HEK293 (cell line): ENCODE measurements at regions not wholly inside any gene's neighbourhood (a gene's known extent, or its start where the extent isn't known, plus 50 kb on each side); places are given as distances from the start of the nearest gene placed in this dataset.

Experiments
- CTCF ChIA-PET: fragments of 350-600 bp; formaldehyde crosslinking; extraction: SDS; loops from one replicate; lab custom pipeline; 2021; ENCODE audit warnings: antibody characterized with exemption; lab: Yijun Ruan, JAX
- POLR2A ChIA-PET: fragments of 300-600 bp; formaldehyde crosslinking; extraction: SDS; loops from one replicate; lab custom pipeline; 2020; ENCODE audit warnings: antibody characterized with exemption, inconsistent platforms; lab: Yijun Ruan, JAX
- H3K27ac ChIP-seq: fragments of 200-500 bp; sonication (Bioruptor generic); 2 replicates; pipeline ENCODE4 v1.5.1; 2014; ENCODE audit warnings: low read depth, low read length, control low read depth, inconsistent platforms; ENCODE audit errors: extremely low read depth
- H3K36me3 ChIP-seq, 2 experiments: fragments of 200-500 bp in 1 of 2; sonication (Bioruptor generic) in 1 of 2; 1 replicate in 1 of 2; 2 replicates in 1 of 2; pipeline ENCODE4 v1.5.1; 2014 to 2017; ENCODE audit warnings: inconsistent platforms in 2 of 2, low read length in 2 of 2; ENCODE audit not compliant: control insufficient read depth in 2 of 2, insufficient read depth in 1 of 2
- H3K4me1 ChIP-seq: fragments of 200-500 bp; sonication (Bioruptor generic); 2 replicates; pipeline ENCODE4 v1.5.1; 2014; ENCODE audit warnings: mild to moderate bottlenecking, low read length, inconsistent platforms; ENCODE audit not compliant: control insufficient read depth, insufficient read depth
- H3K4me3 ChIP-seq: 2 replicates; pipeline ENCODE4 v1.5.1; 2011; ENCODE audit warnings: low read depth, mild to moderate bottlenecking, control low read depth, low read length, moderate library complexity
- H3K9me3 ChIP-seq: fragments of 200-500 bp; sonication (Bioruptor generic); 2 replicates; pipeline ENCODE4 v1.5.1; 2014; ENCODE audit warnings: low read depth, low read length, inconsistent platforms; ENCODE audit not compliant: control insufficient read depth, insufficient read depth
- AEBP2 ChIP-seq: fragments of 450-650 bp; formaldehyde crosslinking; IDR thresholded peaks from 2 replicates; pipeline ENCODE4 v1.5.1; 2016; ENCODE audit warnings: missing biosample characterization, missing genetic modification characterization, borderline replicate concordance
- BCL11B ChIP-seq: fragments of 450-650 bp; formaldehyde crosslinking; IDR thresholded peaks from 2 replicates; pipeline ENCODE4 v1.5.1; 2016; ENCODE audit warnings: low read depth, missing biosample characterization, missing genetic modification characterization
- ELK4 ChIP-seq: IDR thresholded peaks from 2 replicates; pipeline ENCODE4 v1.6.1; 2011; ENCODE audit warnings: mild to moderate bottlenecking, low read depth, low read length, borderline replicate concordance
- GLI2 ChIP-seq: fragments of 450-650 bp; formaldehyde crosslinking; IDR thresholded peaks from 2 replicates; pipeline ENCODE4; 2017; ENCODE audit warnings: missing biosample characterization, missing genetic modification characterization, low read depth, borderline replicate concordance
- GLIS1 ChIP-seq: fragments of 450-650 bp; formaldehyde crosslinking; IDR thresholded peaks from 2 replicates; pipeline ENCODE4 v1.5.1; 2016; ENCODE audit warnings: missing biosample characterization, missing genetic modification characterization
- GLIS2 ChIP-seq: fragments of 450-650 bp; formaldehyde crosslinking; IDR thresholded peaks from 2 replicates; pipeline ENCODE4 v1.5.1; 2016; ENCODE audit warnings: missing biosample characterization, missing genetic modification characterization
- ZBTB1 ChIP-seq: fragments of 450-650 bp; formaldehyde crosslinking; IDR thresholded peaks from 2 replicates; pipeline ENCODE4 v1.5.1; 2016; ENCODE audit warnings: missing biosample characterization, missing genetic modification characterization
- ZEB2 ChIP-seq: fragments of 450-650 bp; formaldehyde crosslinking; IDR thresholded peaks from 2 replicates; pipeline ENCODE4 v1.5.1; 2016; ENCODE audit warnings: missing biosample characterization, missing genetic modification characterization
- ZFP37 ChIP-seq: fragments of 450-650 bp; formaldehyde crosslinking; IDR thresholded peaks from 2 replicates; pipeline ENCODE4 v1.5.1; 2016; ENCODE audit warnings: missing biosample characterization, missing genetic modification characterization
- ZNF112 ChIP-seq: fragments of 450-650 bp; formaldehyde crosslinking; IDR thresholded peaks from 2 replicates; pipeline ENCODE4 v1.5.0; 2017; ENCODE audit warnings: missing biosample characterization, missing genetic modification characterization
- ZNF133 ChIP-seq: fragments of 450-650 bp; formaldehyde crosslinking; IDR thresholded peaks from 2 replicates; pipeline ENCODE4 v1.5.1; 2016; ENCODE audit warnings: missing biosample characterization, missing genetic modification characterization
- ZNF169 ChIP-seq: fragments of 450-650 bp; formaldehyde crosslinking; IDR thresholded peaks from 2 replicates; pipeline ENCODE4 v1.5.1; 2016; ENCODE audit warnings: missing biosample characterization, missing genetic modification characterization
- ZNF223 ChIP-seq: fragments of 450-650 bp; formaldehyde crosslinking; IDR thresholded peaks from 2 replicates; pipeline ENCODE4 v1.5.1; 2016; ENCODE audit warnings: missing biosample characterization, missing genetic modification characterization
- ZNF274 ChIP-seq, 2 experiments: fragments of 200-500 bp in 1 of 2; fragments of 450-650 bp in 1 of 2; sonication (Bioruptor generic) in 1 of 2; formaldehyde crosslinking in 1 of 2; IDR thresholded peaks; 2 replicates each; pipeline versions ENCODE4 v1.5.1 to v1.6.1; 2014 to 2016; ENCODE audit warnings: borderline replicate concordance in 1 of 2, inconsistent platforms in 1 of 2, low read length in 1 of 2, missing biosample characterization in 1 of 2, missing genetic modification characterization in 1 of 2
- ZNF324 ChIP-seq: fragments of 450-650 bp; formaldehyde crosslinking; IDR thresholded peaks from 2 replicates; pipeline ENCODE4 v1.5.1; 2016; ENCODE audit warnings: missing biosample characterization, missing genetic modification characterization
- ZNF350 ChIP-seq: fragments of 450-650 bp; formaldehyde crosslinking; IDR thresholded peaks from 2 replicates; pipeline ENCODE4 v1.5.0; 2017; ENCODE audit warnings: missing biosample characterization, mild to moderate bottlenecking, missing genetic modification characterization
- ZNF354C ChIP-seq: fragments of 450-650 bp; formaldehyde crosslinking; IDR thresholded peaks from 2 replicates; pipeline ENCODE4 v1.5.1; 2016; ENCODE audit warnings: missing biosample characterization, missing genetic modification characterization, low read depth, borderline replicate concordance
- ZNF404 ChIP-seq: fragments of 450-650 bp; formaldehyde crosslinking; IDR thresholded peaks from 2 replicates; pipeline ENCODE4 v1.5.1; 2017; ENCODE audit warnings: missing biosample characterization, missing genetic modification characterization
- ZNF558 ChIP-seq: fragments of 450-650 bp; formaldehyde crosslinking; IDR thresholded peaks from 2 replicates; pipeline ENCODE4 v1.5.1; 2016; ENCODE audit warnings: missing biosample characterization, missing genetic modification characterization
- ZNF585B ChIP-seq: fragments of 450-650 bp; formaldehyde crosslinking; IDR thresholded peaks from 2 replicates; pipeline ENCODE4 v1.5.1; 2016; ENCODE audit warnings: missing biosample characterization, missing genetic modification characterization
- ZNF629 ChIP-seq: fragments of 450-650 bp; formaldehyde crosslinking; IDR thresholded peaks from 2 replicates; pipeline ENCODE4 v1.5.1; 2017; ENCODE audit warnings: missing biosample characterization, missing genetic modification characterization
- ZNF747 ChIP-seq: fragments of 450-650 bp; formaldehyde crosslinking; IDR thresholded peaks from 2 replicates; pipeline ENCODE4 v1.5.1; 2016; ENCODE audit warnings: missing biosample characterization, missing genetic modification characterization
- ZNF76 ChIP-seq: fragments of 450-650 bp; formaldehyde crosslinking; IDR thresholded peaks from 2 replicates; pipeline ENCODE4; 2016; ENCODE audit warnings: low read depth, missing biosample characterization, missing genetic modification characterization, borderline replicate concordance
- TF ChIP-seq, protein P1 (sequence below): fragments of 450-650 bp; formaldehyde crosslinking; IDR thresholded peaks from 2 replicates; pipeline ENCODE4 v1.5.1; 2016; ENCODE audit warnings: missing biosample characterization, missing genetic modification characterization
- TF ChIP-seq, protein P2 (sequence below): fragments of 450-650 bp; formaldehyde crosslinking; IDR thresholded peaks from 2 replicates; pipeline ENCODE4 v1.5.1; 2016; ENCODE audit warnings: missing biosample characterization, missing genetic modification characterization

GRCh38 chr2:44051593-44052347, 56.0 kb upstream of the LRPPRC start:
- CTCF ChIA-PET: interaction anchor here (3.1 kb wide), 1 partner anchor 8 kb away, joined by 23 read pairs; no protein-coding TSS in a partner anchor
- H3K9me3 ChIP-seq: no peaks in the 10 kb centered on the region
- no peaks in the 10 kb centered on the region for H3K36me3 ChIP-seq
- H3K27ac ChIP-seq: no peak overlapping the region
- POLR2A ChIA-PET: no interaction called here
- H3K4me3 ChIP-seq: no peak overlapping the region
- H3K4me1 ChIP-seq: no peaks in the 10 kb centered on the region
- no peak for TF ChIP-seq ZNF404
- TF ChIP-seq ZNF169 (tag by site-specific recombination): no peak
- no peak for TF ChIP-seq GLIS1 (tag by site-specific recombination)
- TF ChIP-seq ZBTB1 (tag by site-specific recombination): no peak
- no peak for TF ChIP-seq ZNF274 (IDR thresholded peaks at IDR 0.05; ENCODE audit: low read length)
- TF ChIP-seq ZNF274 (tag by site-specific recombination; IDR thresholded peaks at IDR 0.05; ENCODE audit: borderline replicate concordance): no peak
- no peak for TF ChIP-seq ZNF354C (tag by site-specific recombination)
- no peak for TF ChIP-seq ZNF747 (tag by site-specific recombination)
- no peak for TF ChIP-seq ZNF558 (tag by site-specific recombination)
- TF ChIP-seq ZEB2: no peak

GRCh38 chr2:44052584-44052983, 56.8 kb upstream of the LRPPRC start:
- POLR2A ChIA-PET: no interaction called here
- CTCF ChIA-PET: interaction anchor here (0.6 to 3.1 kb wide), 4 partner anchors 9 to 427 kb away, joined by 3 to 23 read pairs (median 4); partner anchors contain the start of genes CAMKMT and PREPL

GRCh38 chr2:44053052-44053451, 57.3 kb upstream of the LRPPRC start:
- H3K4me3 ChIP-seq: no peak overlapping the region
- H3K27ac ChIP-seq: no peak overlapping the region
- no peaks in the 10 kb centered on the region for H3K36me3 ChIP-seq
- no peaks in the 10 kb centered on the region for H3K9me3 ChIP-seq
- CTCF ChIA-PET: interaction anchor here (0.6 to 3.1 kb wide), 5 partner anchors 9 to 426 kb away, joined by 3 to 23 read pairs (median 4); partner anchors contain the start of genes CAMKMT and PREPL
- POLR2A ChIA-PET: no interaction called here
- H3K4me1 ChIP-seq: no peaks in the 10 kb centered on the region
- no peak for TF ChIP-seq ZNF223
- TF ChIP-seq, protein P1, sequence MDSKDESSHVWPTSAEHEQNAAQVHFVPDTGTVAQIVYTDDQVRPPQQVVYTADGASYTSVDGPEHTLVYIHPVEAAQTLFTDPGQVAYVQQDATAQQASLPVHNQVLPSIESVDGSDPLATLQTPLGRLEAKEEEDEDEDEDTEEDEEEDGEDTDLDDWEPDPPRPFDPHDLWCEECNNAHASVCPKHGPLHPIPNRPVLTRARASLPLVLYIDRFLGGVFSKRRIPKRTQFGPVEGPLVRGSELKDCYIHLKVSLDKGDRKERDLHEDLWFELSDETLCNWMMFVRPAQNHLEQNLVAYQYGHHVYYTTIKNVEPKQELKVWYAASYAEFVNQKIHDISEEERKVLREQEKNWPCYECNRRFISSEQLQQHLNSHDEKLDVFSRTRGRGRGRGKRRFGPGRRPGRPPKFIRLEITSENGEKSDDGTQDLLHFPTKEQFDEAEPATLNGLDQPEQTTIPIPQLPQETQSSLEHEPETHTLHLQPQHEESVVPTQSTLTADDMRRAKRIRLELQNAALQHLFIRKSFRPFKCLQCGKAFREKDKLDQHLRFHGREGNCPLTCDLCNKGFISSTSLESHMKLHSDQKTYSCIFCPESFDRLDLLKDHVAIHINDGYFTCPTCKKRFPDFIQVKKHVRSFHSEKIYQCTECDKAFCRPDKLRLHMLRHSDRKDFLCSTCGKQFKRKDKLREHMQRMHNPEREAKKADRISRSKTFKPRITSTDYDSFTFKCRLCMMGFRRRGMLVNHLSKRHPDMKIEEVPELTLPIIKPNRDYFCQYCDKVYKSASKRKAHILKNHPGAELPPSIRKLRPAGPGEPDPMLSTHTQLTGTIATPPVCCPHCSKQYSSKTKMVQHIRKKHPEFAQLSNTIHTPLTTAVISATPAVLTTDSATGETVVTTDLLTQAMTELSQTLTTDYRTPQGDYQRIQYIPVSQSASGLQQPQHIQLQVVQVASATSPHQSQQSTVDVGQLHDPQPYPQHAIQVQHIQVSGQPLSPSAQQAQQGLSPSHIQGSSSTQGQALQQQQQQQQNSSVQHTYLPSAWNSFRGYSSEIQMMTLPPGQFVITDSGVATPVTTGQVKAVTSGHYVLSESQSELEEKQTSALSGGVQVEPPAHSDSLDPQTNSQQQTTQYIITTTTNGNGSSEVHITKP (tag by site-specific recombination): no peak
- no peak for TF ChIP-seq ZNF350 (tag by site-specific recombination)
- no peak for TF ChIP-seq GLI2 (tag by site-specific recombination)
- no peak for TF ChIP-seq ZNF76
- TF ChIP-seq ZNF585B (tag by site-specific recombination): no peak
- no peak for TF ChIP-seq AEBP2 (tag by site-specific recombination)
- no peak for TF ChIP-seq ELK4
- no peak for TF ChIP-seq ZNF324
- no peak for TF ChIP-seq BCL11B (tag by site-specific recombination)
- no peak for TF ChIP-seq GLIS2 (tag by site-specific recombination)

More at GRCh38 chr2:44052584-44052983, 56.8 kb upstream of the LRPPRC start:
- TF ChIP-seq GLIS2 (tag by site-specific recombination): no peak
- no peak for TF ChIP-seq ZNF133 (tag by site-specific recombination)
- no peak for TF ChIP-seq ZNF629
- no peak for TF ChIP-seq ZFP37 (tag by site-specific recombination)
- TF ChIP-seq, protein P2, sequence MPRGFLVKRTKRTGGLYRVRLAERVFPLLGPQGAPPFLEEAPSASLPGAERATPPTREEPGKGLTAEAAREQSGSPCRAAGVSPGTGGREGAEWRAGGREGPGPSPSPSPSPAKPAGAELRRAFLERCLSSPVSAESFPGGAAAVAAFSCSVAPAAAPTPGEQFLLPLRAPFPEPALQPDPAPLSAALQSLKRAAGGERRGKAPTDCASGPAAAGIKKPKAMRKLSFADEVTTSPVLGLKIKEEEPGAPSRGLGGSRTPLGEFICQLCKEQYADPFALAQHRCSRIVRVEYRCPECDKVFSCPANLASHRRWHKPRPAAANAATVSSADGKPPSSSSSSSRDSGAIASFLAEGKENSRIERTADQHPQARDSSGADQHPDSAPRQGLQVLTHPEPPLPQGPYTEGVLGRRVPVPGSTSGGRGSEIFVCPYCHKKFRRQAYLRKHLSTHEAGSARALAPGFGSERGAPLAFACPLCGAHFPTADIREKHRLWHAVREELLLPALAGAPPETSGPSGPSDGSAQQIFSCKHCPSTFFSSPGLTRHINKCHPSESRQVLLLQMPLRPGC (tag by site-specific recombination): no peak
- no peak for TF ChIP-seq ZNF112 (tag by site-specific recombination)
- Histone ChIP-seq H3K27ac (no peak overlapping the region), H3K36me3 (no peaks in the 10 kb centered on the region), H3K9me3 (no peaks in the 10 kb centered on the region), H3K4me1 (no peaks in the 10 kb centered on the region), H3K4me3 (no peak overlapping the region)
